ENCODE measurements at regions not wholly inside any gene's neighbourhood (a gene's known extent, or its start where the extent isn't known, plus 50 kb on each side); places are given as distances from the start of the nearest gene placed in this dataset.

DNA sequence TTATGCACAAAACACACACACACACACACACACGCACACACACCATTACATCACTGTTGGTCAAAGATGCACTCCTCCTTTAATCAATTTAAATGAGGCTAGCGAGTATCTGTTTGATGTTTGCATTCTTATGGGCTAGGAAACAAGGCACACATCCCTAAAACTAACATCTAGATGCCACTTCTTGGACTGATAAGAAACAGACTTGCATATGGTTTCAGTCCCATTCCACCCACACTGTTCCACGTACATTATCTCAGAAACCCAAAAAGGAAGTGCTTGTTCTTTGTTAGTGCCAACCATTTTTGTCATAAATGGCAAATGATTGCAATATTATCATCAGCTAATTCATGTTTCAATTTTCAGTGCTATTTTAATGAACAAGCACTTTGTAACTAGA is 69.5 kb downstream of the CCR1 start:
- H3K4me3 ChIP-seq: no peak overlapping the region
- H3K4me1 ChIP-seq: no peaks in the 10 kb centered on the region
- intact Hi-C loops (cut with micrococcal nuclease): no loop called here
- TF ChIP-seq, protein P1, sequence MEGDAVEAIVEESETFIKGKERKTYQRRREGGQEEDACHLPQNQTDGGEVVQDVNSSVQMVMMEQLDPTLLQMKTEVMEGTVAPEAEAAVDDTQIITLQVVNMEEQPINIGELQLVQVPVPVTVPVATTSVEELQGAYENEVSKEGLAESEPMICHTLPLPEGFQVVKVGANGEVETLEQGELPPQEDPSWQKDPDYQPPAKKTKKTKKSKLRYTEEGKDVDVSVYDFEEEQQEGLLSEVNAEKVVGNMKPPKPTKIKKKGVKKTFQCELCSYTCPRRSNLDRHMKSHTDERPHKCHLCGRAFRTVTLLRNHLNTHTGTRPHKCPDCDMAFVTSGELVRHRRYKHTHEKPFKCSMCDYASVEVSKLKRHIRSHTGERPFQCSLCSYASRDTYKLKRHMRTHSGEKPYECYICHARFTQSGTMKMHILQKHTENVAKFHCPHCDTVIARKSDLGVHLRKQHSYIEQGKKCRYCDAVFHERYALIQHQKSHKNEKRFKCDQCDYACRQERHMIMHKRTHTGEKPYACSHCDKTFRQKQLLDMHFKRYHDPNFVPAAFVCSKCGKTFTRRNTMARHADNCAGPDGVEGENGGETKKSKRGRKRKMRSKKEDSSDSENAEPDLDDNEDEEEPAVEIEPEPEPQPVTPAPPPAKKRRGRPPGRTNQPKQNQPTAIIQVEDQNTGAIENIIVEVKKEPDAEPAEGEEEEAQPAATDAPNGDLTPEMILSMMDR (IDR thresholded peaks at IDR 0.05; ENCODE audit: borderline replicate concordance): no peak
- H3K36me3 ChIP-seq: no peaks in the 10 kb centered on the region
- H3K9me3 ChIP-seq (replicated peaks): no peaks in the 10 kb centered on the region
- no peak overlapping the region for H3K27ac ChIP-seq (replicated peaks)
- DNase-seq: no peak
- peaks cover 18% of the 10 kb centered on the region for H3K27me3 ChIP-seq (ENCODE audit: low read depth)

DNA sequence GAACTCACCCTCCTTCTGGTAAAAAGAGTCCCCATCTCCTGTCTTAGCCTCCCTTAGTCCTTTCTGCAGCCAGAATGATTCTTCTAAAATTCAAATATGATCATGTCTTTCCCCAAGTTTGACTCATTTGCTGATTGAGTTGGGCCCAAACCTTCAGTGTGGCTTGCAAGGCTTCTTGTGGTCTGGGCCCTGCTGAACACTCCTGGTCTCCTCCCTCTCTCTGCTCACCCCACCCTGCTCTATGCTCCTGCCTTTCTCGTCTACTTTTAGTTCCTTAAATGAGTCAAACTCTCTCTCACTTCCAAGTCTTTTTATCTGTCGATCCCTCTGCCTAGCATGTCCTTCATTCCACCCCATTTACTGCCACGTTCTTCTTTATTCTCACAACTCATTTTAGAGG is 72.6 kb downstream of the CCR1 start:
- H3K4me1 ChIP-seq: no peaks in the 10 kb centered on the region

DNA sequence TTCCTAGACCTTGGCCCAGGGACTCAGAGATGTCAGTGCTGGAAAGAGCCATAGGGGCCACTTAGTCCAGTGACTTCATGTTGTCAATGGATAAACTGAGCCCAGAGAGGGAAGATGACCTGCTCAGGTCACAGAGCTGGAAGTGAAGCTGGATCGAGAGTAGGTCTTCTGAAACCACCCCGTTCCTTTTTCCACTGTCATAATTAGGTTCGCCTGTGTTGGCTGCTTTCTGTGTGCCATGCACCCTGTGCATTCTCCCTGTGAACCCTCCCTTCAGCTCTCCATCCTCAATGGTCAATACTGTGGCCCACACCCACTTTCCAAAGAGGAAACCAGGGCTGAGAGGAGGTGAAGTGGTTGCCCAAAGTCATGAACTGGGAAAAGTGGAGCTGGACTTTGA is 74.8 kb downstream of the CCR1 start:
- no peak overlapping the region for H3K4me3 ChIP-seq
- H3K27me3 ChIP-seq (ENCODE audit: low read depth): peaks cover 20% of the 10 kb centered on the region
- no peaks in the 10 kb centered on the region for H3K4me1 ChIP-seq
- DNase-seq: no peak
- H3K27ac ChIP-seq (replicated peaks): no peak overlapping the region
- H3K36me3 ChIP-seq: no peaks in the 10 kb centered on the region
- intact Hi-C loops (cut with micrococcal nuclease): no loop called here
- TF ChIP-seq, protein P1 (IDR thresholded peaks at IDR 0.05; ENCODE audit: borderline replicate concordance): no peak
- no peaks in the 10 kb centered on the region for H3K9me3 ChIP-seq (replicated peaks)

More for the DNA sequence above, 72.6 kb downstream of the CCR1 start:
- no peak overlapping the region for H3K4me3 ChIP-seq
- no peaks in the 10 kb centered on the region for H3K9me3 ChIP-seq (replicated peaks)
- no peak overlapping the region for H3K27ac ChIP-seq (replicated peaks)
- intact Hi-C loops (cut with micrococcal nuclease): no loop called here
- no peaks in the 10 kb centered on the region for H3K36me3 ChIP-seq
- no peak for DNase-seq
- H3K27me3 ChIP-seq (ENCODE audit: low read depth): peaks cover 15% of the 10 kb centered on the region
- TF ChIP-seq, protein P1 (IDR thresholded peaks at IDR 0.05; ENCODE audit: borderline replicate concordance): no peak

DNA sequence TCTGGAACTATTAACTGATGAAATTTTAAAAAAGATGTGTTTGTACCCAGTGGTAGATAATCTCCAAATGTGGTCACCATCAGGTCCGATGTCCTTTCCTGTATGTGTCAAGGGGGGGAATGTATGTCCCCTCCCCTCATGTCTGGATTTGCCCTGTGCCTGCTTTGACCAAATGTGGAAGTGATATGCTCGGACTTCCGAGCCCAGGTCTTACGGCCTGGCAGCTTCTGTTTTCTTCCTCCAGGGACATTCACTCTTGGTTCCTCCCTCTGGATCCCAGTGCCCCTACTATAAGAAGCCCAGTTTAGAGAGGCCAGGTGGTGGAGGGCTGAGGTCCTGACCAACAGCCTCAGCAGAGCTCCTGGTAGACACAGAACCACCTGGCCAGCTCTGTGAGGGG is 75.5 kb downstream of the CCR1 start:
- DNase-seq: no peak
- H3K27ac ChIP-seq (replicated peaks): no peak overlapping the region
- no peaks in the 10 kb centered on the region for H3K36me3 ChIP-seq
- intact Hi-C loops (cut with micrococcal nuclease): no loop called here
- no peaks in the 10 kb centered on the region for H3K9me3 ChIP-seq (replicated peaks)
- TF ChIP-seq, protein P1 (IDR thresholded peaks at IDR 0.05; ENCODE audit: borderline replicate concordance): no peak
- no peaks in the 10 kb centered on the region for H3K4me1 ChIP-seq
- peaks cover 20% of the 10 kb centered on the region for H3K27me3 ChIP-seq (ENCODE audit: low read depth)
- H3K4me3 ChIP-seq: no peak overlapping the region

DNA sequence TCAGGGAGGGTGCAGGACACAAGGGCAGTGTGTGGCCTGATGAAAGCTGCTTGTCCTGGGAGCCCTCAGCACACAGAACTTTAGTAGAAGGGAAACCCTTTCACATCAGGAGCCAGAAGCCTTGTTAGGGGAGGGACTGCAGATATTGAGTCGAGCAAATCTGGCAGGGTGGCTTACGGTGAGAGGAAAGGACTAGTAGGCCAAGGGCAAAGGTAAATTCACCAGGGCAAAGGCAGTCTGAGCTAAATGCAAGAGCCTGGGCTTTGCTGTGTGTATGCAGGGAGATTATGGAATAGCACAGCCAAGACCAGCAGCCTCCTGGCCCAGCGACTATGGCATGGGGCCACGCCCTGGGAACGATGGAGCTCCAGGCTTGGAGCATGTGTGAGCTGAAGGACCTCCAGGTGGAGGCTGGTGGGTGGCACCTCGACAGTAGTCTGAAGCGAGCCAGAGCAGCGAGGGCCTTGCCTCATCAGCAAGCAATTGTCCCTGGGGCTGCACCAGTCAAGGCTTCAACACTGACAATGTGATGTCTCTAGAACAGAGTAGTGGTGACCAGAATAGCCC is 76.1 kb downstream of the CCR1 start:
- TF ChIP-seq, protein P1 (IDR thresholded peaks at IDR 0.05; ENCODE audit: borderline replicate concordance): no peak
- H3K9me3 ChIP-seq (replicated peaks): no peaks in the 10 kb centered on the region
- DNase-seq: no peak
- H3K36me3 ChIP-seq: no peaks in the 10 kb centered on the region
- peaks cover 14% of the 10 kb centered on the region for H3K27me3 ChIP-seq (ENCODE audit: low read depth)
- no peaks in the 10 kb centered on the region for H3K4me1 ChIP-seq
- intact Hi-C loops (cut with micrococcal nuclease): no loop called here
- H3K4me3 ChIP-seq: no peak overlapping the region
- H3K27ac ChIP-seq (replicated peaks): no peak overlapping the region

All from left ventricle myocardium inferior (tissue), 1 donor.